NCI-H2196 (cell line): ENCODE measurements at regions not wholly inside any gene's neighbourhood (a gene's known extent, or its start where the extent isn't known, plus 50 kb on each side); places are given as distances from the start of the nearest gene placed in this dataset.
A peak's percentile ranks its signal among the peaks of the same experiment; 100 is the strongest.

Source experiments
- DNase-seq: peaks from one replicate; lab custom pipeline; 2025; ENCODE audit not compliant: unreplicated experiment; lab: John Stamatoyannopoulos, UW

DNA sequence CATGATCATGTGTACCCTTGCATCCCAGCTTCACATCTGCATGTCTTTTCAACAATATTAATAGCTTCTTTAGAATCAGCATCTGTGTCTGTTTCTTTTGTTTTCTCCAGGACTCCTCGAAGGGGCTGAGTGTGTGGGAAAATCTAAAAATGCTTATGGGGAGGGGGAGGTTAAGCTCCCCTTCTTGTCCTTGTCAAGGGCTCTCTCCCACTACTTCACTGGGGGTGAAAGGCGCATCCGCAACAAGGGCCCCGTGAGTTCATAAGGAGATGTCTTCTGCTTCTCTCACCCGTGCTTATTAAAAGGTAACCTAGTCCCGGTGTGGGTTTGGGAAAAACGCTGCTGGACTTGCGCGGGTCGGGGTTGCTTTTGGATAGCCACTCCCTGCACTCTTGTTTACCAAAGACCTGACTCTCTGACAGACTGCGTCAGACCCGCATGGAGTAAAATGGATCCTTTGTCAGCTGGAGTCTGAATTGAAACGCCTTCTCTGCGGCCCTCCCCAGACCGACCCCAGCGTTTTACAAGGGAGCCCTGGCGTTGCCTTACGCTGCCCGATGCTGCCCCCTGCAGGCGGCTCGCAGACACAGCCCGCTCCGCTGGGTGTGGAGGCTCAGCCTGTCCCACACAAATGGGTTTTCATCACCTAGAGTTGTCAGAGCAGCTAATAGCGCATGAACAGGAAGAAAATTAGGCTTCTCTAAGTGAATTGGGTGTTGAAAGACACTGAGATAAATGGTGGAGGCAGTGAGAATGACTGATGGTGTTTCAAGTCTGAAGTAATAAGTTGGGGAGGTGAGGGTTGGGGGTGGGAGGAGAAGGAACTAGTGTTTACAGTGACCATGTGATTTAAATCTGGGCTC is 53.8 kb downstream of the IER5 start:
- DNase-seq = peak; percentile 91

DNA sequence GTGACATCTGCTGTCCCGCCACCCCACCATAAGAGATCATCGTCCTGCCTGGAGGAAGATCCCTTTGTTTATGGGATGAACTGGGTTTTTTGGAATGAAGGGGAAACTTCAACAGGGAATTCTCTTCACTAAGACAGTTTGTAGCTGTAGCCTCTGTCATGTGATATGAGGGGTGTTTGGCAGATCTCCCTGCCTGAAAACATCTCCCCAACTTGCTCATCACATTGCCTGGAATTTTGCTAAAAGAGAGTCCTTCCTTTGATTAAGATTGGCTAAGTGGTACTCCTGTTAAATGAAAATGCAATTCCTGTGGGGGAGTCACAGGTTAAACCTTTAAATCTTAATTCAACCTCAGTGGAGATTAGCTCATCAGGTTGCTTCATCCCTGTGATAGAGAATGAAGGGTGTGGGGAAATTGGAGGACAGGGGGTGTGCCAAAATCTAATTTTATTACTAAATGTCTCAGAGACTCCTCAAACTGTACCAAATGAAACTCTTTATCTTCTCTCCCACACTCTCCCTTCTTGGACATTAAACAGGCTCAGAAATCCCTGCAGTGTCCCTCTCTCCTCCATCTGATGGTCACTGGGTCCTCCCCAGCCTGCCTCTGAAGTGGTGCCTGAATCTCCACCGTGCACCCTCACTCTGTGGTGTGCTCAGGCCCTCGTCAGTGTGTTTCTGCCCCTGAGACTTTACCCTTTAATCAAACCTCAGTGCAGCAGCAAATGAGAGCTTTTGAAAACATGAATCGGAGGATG is 54.8 kb downstream of the IER5 start:
- no peak for DNase-seq

DNA sequence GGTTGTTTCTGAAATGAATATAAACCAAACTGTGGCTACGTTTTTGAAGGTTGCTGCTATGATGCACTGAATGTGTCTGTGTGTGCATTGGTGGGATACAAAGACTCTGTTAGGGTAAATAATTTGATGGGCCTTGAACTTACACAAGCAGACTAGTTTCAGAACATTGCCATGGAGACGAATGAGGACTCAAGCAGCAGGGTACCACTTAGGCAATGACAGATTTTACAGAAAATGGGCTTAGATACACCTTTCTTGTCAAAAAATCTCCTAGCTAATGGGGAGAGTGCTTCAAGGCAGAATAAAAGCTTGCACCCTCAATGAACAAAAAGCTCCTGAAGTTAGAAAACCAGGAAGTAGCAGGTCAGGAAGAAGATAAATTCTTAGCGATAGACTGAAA is 55.7 kb downstream of the IER5 start:
- no peak for DNase-seq

DNA sequence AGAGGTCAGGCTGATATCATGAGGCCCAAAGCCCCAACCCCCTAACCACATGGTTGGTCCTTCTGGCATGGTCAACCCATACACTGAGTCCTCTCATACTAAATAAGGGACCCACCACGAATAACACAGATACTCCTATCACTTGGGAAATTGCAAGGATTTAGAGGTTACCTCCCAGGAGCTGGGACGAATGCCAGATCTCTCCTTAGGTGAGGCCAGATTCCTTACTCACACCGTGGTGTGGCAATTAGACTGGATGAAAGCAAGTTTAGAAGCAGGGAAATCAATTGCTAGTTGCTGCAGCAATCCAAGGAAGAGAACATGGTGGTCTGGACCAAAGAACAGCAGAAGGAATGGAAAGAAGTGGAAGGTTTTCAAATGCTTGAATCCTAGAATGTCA is 60.1 kb downstream of the IER5 start:
- DNase-seq = no peak

DNA sequence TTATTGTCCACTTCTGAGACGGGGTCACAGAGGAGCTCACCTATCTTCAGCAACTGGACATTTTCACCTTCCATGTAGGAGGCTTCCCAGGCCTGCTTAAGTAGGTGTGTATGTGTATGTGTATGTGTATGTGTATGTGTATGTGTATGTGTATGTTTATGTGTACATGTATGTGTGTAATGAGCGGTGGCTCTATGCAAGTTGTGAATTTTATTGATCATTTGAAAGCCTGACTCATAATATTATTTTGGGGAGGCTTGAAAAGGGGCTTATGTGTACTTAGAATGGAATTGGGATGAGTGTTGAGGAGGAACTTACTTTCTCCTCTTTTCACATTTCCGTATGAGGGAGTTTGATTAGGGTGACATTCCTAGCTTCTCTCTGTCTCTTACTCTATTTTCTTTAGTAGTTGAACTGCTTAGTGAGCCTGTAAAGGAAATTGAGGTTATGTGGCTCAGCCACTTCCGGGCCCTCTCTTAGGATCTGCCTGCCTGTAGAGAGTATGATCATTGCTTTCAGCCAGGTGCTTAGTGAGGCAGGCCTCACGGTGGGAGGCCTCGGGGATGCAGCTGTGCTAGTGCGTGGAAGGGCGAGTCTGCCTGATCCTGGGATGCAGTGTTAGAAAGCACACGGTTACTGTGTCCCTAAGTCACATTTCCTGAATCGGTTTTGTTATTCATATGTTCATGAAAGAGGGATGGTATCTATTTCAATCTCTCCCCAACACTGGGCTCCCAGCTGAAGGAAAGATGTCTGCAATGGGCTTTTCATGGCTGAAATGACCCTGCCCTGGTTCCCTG is 61.0 kb downstream of the IER5 start:
- DNase-seq = no peak

DNA sequence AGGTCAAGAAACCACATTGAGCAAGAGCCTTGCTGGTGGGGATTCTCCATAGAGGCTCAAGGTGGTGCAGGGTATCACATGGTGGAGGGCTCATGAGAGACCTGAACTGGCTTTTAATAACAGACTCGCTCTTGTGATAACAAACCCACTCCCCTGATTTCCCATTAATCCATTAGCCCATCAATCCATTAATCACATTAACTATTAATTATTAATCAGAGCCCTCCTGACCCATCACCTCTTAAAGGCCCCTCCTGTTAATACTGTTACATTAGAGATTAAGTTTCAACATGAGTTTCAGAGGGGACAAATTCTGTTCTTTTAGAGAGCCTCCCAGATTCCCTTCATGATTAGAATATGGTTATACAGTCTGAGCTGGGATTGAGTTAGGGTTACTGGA is 61.8 kb downstream of the IER5 start:
- no peak for DNase-seq

DNA sequence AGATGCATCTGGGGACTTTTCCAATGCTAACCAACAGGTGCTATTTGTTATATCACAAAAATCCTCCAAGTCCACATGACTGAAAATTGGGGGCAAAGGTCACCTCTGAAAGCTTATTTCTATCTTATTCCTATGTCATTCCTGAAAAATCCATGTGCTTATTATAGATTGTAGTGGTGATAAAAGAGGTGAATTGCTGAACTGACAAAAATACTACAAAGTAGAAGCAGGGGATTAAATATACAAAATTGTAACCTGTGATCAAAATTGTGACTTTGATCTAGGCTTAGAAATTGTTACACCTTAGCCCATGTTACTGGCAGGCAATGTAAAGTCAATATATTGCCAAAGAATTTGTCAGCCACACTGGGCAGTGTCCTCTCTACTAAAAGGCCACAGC is 62.3 kb downstream of the IER5 start:
- DNase-seq = no peak

DNA sequence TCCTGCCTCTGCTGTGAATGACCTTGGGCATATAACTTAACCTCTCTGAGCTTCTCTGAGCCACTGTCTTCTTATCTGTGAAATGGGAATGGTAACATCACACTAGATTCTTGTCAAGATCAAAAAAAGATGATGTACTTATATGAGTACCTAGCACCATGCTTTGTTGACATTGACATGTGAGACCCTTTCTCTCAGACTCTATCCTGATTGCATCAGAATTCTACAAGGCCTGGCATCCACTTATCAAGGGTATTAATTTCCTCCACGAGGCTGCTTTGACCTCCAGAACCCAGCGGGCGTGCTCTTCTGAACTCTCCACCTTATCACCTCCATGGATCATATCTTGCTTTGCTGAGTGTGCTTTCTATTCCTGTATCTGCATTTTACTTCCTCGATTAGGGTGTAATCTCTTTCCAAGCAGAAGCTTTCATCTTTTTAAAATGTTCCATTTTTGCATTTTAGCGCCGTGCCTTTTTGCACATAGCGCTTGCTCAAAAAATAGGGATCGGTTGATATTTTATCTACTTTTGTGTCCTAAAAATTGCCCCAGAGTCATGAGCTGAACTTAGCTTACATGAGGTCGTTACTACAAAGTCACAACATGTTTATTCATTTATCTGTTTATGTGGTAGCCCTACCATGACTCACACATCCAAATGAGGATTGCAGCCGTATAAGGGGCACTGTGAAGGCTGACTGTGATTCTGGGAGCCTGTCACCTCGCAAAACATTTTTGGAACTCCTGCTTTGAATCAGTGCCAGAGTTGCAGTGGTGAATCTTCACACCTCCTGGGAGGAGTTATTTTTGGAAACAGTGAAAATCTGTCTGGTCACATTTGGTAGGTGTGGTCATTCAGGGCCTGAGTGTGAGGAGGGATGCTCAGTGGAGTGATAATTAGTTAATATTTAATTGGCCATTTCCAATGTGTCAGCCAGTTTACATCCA is 63.2 kb downstream of the IER5 start:
- peak; percentile 14 for DNase-seq

DNA sequence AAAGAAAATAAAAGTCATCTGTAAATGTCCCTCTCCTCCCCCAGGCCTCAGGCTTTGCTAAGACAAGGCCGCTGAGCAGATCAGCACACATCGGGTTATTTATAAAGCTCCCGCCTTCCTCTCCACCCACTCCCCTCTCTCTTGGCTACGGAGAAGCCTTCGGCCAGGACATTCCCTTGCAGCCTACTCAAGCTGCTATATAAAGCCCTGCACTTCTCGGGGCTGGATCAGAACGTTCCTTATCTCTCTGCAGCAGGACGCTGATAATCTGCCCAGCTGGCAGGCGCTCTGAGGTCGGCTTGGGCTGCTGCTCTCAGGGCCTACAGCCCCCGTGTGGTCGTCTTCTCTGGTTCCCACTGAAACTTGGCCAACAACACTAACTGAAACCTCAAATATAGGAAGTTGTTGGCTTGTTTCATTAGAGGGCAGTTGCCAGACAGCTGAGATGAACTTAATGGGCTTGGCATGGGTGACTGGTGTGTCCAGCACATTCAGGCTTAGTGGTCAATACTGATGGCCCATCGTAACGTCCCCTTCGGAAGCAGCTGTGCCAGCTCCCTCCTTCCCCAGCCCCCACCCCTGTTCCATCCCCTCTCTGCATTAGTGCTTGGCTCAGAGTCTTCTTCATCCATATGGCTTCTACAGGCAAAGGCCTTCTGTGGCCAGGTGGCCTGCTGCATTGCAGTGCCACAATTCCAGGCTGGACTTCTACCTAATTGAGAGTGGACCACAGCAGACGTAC is 64.6 kb downstream of the IER5 start:
- DNase-seq = no peak

DNA sequence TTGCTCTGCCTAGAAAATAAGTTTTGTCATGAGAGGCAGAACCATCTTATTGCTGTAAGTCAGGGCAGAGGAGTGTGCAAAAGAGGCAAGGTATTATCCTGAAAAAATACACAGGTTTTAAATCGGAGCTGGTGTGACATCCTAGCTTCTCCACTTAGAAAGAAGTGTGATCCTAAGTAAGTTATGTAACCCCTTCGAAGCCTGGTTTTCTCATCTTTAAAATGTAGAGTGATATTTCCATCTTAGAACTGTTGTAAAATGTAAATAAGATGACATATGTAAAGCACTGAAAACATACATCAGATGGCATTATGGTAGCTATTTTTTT is 65.1 kb downstream of the IER5 start:
- DNase-seq = no peak

DNA sequence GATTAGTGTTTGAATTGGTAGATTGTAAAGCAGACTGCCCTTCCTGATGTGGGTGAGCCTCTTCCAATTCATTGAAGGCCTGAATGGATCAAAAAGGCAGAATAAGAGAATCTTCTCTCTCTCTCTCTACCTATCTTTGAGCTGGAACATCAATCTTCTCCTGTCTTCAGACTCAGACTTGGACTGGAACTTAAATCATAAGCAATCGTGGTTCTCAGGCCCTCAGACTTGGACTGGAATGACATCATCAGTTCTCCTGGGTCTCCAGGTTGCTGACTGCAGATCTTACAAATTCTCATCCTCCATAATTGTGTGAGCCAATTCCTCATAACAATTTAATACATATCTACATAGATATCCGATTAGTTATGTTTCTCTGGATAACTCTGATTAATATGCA is 66.8 kb downstream of the IER5 start:
- DNase-seq = no peak

DNA sequence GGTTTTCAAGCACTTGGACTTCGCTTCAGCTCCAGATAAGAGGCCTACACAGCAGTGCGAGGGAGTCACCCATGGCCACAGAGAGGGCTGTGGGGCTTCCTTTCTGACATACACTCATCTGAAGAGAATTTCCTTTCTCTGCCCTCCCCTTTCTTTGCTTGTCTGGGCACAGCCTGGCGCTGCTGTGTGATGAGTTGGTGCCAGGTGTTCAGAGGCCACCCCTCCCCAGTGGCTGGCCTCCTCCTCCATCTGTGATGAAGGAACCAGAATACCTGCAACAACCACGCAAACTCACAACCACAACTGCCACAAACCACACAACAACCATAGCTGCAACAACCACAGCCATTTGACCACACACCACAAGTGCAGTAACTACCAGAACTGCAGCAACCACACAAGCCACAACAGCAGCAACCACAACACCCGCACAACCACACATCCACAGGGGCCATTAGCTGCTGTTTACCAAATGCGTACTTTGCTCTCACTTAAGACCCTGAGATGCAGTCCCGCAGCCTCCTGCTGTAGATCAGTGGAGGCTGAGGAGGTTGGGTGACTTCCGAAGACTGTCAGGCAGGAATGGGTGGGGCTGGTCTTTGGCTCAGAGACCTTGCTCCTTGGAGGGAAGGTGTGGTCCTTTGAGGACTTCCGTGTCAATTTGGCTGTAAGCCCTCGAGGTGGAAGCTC is 71.1 kb downstream of the IER5 start:
- no peak for DNase-seq

DNA sequence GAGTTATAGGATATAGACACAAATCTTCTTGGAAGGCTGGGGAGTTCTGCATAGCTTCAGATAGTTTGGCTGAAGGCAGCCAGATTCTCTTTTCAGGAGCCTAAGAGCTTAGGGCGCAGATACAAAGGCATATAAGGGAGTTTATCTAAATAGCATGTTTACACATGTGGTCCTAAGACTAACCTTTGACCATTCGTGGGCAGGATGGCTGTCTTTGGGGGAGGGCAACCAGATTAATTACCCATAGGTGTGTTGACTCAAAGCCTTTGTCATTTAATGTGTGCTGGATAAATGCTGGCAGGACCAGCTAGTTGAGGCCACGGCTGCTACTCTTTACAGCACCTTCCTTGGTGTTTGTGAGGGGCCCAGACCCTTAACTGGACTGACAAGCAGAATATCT is 71.8 kb downstream of the IER5 start:
- no peak for DNase-seq

DNA sequence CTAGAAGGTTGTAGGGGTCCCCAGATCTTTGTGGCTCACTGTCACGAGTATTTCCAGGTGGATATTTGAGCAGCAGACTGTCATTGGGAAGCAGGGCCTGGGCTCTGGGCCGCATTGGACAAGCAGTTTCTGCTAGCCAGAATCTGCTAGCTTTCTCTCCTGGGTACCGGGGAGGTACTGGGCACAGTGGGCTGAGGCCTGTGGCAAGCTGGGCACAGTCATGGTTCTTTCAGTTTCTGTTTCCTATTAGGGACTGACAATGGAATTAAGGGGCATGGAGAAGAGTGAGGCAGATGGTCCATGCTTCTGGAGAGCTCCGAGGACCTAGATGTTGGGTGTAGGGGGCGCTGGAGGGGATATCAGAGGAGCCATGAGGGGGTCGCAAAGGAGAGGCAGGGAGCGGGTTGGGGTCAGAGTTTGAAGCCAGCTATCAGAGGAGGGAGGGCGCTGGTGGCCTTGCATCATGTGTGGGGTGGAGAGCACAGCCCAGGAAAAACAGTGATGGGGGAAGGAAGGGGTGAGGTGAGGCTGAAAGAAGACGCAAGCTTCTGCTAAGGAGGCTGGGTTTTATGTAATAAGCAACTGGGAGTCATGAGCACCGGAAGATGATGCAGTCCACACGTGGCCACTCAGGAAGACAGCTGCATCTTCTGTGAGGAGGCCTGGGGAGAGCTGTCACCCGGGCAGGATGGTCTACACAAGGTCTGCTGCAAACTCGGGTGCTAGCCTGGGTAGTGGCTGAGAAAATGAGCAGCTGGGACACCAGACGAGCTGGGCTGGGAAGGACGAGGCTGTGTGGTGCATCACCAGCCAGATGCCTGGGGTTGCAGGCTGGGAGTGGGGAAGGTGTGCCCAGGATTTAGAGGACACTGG is 72.7 kb downstream of the IER5 start:
- DNase-seq = no peak

DNA sequence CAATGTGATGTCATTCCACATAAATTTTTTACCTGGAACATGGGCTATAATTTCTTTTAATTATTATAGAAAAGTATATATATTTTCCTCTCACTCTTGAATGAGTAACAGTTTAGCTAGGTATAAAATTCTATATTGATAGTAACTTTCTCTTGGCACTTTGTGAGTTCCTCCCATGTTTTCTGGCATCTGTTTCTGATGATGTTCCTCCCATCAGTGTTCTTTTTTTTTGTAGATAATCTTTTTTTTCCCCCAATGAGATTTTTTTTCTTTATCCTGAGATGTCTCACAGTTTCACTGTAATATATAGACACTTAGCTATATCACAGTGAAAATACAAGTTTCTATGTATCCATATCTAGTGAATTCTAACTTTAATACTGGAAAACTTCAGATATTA is 75.2 kb downstream of the IER5 start:
- no peak for DNase-seq

DNA sequence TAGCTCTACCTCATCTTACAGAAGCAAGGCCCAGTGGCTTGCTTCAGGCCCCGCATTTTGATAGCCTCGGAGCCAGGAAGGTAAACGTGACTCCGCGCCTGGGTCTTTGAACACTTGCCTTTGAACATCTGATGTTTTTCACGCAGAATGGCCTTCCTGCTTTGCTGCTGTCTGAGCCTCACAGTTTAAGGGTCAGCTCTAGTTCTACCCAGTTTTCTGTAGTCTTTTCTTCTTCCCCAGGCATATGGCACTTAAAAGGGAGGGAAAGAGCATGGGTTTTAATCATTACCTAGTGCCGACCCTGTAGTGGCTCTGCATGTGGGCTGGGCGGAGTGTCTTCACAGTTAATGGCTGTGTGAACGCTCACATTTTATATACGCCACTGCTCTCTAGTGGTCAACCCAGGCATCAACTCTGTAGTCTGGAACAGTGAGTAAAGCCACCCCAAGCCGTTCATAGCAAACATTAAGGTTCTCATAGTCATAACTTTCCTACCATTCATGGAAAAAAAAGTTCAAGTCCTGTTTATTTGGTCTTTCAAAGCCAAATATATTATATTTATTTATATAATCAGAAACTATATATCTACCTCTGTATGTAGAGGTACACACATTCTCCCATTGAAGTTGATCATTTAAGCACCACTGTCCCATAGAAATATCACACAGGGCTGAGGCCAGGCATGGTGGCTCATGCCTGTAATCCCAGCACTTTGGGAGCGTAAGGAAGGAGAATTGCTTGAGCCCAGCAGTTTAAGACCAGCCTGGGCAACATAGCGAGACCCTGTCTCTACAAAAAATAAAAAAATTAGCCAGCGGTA is 78.1 kb downstream of the IER5 start:
- DNase-seq = peak; percentile 80

DNA sequence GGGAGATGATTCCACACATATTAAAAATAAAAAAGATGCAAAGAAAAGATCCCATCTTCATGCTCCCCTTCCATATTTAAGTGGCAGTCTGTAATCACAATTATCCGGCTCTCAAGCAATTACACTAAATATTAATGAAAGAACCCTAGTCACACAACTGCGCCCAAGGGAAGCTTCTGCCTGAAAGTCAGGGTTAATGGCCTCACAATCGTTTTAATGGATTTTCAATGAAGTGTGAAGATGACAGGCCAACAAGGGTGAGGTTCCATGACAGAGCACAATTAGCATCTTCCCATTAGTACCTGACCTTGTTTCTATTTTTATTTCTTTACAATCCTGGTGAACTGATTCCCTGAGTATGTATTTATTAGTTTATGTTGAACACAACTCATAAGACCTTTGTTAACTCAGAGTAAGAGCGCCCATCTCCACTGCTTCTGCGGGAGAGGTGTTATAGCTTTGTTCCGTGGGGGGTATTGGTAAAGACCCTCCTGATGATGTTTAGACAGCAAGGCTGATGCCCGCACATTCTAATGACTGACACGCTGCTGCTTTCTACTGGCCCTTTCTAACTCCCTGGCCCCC is 80.9 kb downstream of the IER5 start:
- no peak for DNase-seq
